ENCODE measurements at regions not wholly inside any gene's neighbourhood (a gene's known extent, or its start where the extent isn't known, plus 50 kb on each side); places are given as distances from the start of the nearest gene placed in this dataset.

- no peak for TF ChIP-seq POLR2A (IDR thresholded peaks at IDR 0.05; ENCODE audit: insufficient read depth in 1 of 2, low read depth in 2 of 2, low read length in 2 of 2)
- TF ChIP-seq, protein P1, sequence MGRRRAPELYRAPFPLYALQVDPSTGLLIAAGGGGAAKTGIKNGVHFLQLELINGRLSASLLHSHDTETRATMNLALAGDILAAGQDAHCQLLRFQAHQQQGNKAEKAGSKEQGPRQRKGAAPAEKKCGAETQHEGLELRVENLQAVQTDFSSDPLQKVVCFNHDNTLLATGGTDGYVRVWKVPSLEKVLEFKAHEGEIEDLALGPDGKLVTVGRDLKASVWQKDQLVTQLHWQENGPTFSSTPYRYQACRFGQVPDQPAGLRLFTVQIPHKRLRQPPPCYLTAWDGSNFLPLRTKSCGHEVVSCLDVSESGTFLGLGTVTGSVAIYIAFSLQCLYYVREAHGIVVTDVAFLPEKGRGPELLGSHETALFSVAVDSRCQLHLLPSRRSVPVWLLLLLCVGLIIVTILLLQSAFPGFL (CRISPR knock-in tag; IDR thresholded peaks at IDR 0.05): no peak
- no peak for TF ChIP-seq FOXK2 (IDR thresholded peaks at IDR 0.05)
- TF ChIP-seq, protein P2, sequence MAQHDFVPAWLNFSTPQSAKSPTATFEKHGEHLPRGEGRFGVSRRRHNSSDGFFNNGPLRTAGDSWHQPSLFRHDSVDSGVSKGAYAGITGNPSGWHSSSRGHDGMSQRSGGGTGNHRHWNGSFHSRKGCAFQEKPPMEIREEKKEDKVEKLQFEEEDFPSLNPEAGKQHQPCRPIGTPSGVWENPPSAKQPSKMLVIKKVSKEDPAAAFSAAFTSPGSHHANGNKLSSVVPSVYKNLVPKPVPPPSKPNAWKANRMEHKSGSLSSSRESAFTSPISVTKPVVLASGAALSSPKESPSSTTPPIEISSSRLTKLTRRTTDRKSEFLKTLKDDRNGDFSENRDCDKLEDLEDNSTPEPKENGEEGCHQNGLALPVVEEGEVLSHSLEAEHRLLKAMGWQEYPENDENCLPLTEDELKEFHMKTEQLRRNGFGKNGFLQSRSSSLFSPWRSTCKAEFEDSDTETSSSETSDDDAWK (CRISPR knock-in tag; IDR thresholded peaks at IDR 0.05): no peak
- TF ChIP-seq, protein P3, sequence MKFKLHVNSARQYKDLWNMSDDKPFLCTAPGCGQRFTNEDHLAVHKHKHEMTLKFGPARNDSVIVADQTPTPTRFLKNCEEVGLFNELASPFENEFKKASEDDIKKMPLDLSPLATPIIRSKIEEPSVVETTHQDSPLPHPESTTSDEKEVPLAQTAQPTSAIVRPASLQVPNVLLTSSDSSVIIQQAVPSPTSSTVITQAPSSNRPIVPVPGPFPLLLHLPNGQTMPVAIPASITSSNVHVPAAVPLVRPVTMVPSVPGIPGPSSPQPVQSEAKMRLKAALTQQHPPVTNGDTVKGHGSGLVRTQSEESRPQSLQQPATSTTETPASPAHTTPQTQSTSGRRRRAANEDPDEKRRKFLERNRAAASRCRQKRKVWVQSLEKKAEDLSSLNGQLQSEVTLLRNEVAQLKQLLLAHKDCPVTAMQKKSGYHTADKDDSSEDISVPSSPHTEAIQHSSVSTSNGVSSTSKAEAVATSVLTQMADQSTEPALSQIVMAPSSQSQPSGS (CRISPR knock-in tag; IDR thresholded peaks at IDR 0.05): no peak
- no peak for TF ChIP-seq ZNF143 (CRISPR knock-in tag; IDR thresholded peaks at IDR 0.05)
- no peak for TF ChIP-seq MXD4 (CRISPR knock-in tag; IDR thresholded peaks at IDR 0.05)
- no peak for TF ChIP-seq JUN (CRISPR knock-in tag; IDR thresholded peaks at IDR 0.05)
- no peak for TF ChIP-seq ZNF121 (CRISPR knock-in tag; IDR thresholded peaks at IDR 0.05)
- TF ChIP-seq, protein P4, sequence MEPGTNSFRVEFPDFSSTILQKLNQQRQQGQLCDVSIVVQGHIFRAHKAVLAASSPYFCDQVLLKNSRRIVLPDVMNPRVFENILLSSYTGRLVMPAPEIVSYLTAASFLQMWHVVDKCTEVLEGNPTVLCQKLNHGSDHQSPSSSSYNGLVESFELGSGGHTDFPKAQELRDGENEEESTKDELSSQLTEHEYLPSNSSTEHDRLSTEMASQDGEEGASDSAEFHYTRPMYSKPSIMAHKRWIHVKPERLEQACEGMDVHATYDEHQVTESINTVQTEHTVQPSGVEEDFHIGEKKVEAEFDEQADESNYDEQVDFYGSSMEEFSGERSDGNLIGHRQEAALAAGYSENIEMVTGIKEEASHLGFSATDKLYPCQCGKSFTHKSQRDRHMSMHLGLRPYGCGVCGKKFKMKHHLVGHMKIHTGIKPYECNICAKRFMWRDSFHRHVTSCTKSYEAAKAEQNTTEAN (CRISPR knock-in tag; conservative IDR thresholded peaks at IDR 0.05): no peak
- TF ChIP-seq RFX5 (IDR thresholded peaks at IDR 0.05; ENCODE audit: low read depth, low read length): no peak
- TF ChIP-seq HDAC6 (IDR thresholded peaks at IDR 0.05; ENCODE audit: low read depth, low read length): no peak
- TF ChIP-seq, protein P5, sequence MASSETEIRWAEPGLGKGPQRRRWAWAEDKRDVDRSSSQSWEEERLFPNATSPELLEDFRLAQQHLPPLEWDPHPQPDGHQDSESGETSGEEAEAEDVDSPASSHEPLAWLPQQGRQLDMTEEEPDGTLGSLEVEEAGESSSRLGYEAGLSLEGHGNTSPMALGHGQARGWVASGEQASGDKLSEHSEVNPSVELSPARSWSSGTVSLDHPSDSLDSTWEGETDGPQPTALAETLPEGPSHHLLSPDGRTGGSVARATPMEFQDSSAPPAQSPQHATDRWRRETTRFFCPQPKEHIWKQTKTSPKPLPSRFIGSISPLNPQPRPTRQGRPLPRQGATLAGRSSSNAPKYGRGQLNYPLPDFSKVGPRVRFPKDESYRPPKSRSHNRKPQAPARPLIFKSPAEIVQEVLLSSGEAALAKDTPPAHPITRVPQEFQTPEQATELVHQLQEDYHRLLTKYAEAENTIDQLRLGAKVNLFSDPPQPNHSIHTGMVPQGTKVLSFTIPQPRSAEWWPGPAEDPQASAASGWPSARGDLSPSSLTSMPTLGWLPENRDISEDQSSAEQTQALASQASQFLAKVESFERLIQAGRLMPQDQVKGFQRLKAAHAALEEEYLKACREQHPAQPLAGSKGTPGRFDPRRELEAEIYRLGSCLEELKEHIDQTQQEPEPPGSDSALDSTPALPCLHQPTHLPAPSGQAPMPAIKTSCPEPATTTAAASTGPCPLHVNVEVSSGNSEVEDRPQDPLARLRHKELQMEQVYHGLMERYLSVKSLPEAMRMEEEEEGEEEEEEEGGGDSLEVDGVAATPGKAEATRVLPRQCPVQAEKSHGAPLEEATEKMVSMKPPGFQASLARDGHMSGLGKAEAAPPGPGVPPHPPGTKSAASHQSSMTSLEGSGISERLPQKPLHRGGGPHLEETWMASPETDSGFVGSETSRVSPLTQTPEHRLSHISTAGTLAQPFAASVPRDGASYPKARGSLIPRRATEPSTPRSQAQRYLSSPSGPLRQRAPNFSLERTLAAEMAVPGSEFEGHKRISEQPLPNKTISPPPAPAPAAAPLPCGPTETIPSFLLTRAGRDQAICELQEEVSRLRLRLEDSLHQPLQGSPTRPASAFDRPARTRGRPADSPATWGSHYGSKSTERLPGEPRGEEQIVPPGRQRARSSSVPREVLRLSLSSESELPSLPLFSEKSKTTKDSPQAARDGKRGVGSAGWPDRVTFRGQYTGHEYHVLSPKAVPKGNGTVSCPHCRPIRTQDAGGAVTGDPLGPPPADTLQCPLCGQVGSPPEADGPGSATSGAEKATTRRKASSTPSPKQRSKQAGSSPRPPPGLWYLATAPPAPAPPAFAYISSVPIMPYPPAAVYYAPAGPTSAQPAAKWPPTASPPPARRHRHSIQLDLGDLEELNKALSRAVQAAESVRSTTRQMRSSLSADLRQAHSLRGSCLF (CRISPR knock-in tag; IDR thresholded peaks at IDR 0.05; ENCODE audit: borderline replicate concordance): no peak
These were observed 300.8 kb downstream of the OSTF1 start for GRCh38 chr9:75389101-75389500.
